ENCODE measurements at regions not wholly inside any gene's neighbourhood (a gene's known extent, or its start where the extent isn't known, plus 50 kb on each side); places are given as distances from the start of the nearest gene placed in this dataset.
"Not testable (repeated sequence)": the region's sequence is repeated elsewhere in the genome, so short reads cannot be mapped to it uniquely, and the experiment has no call there.

- TF ChIP-seq, protein P1, sequence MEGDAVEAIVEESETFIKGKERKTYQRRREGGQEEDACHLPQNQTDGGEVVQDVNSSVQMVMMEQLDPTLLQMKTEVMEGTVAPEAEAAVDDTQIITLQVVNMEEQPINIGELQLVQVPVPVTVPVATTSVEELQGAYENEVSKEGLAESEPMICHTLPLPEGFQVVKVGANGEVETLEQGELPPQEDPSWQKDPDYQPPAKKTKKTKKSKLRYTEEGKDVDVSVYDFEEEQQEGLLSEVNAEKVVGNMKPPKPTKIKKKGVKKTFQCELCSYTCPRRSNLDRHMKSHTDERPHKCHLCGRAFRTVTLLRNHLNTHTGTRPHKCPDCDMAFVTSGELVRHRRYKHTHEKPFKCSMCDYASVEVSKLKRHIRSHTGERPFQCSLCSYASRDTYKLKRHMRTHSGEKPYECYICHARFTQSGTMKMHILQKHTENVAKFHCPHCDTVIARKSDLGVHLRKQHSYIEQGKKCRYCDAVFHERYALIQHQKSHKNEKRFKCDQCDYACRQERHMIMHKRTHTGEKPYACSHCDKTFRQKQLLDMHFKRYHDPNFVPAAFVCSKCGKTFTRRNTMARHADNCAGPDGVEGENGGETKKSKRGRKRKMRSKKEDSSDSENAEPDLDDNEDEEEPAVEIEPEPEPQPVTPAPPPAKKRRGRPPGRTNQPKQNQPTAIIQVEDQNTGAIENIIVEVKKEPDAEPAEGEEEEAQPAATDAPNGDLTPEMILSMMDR (IDR thresholded peaks at IDR 0.05) = not testable (repeated sequence)
- not testable (repeated sequence) for TF ChIP-seq POLR2A (IDR thresholded peaks at IDR 0.05)
These were observed 1220.8 kb upstream of the B3GALT2 start for GRCh38 chr1:194407238-194407637.

Data from thyroid gland (tissue), 4 donors.